OCI-LY7 (cell line): ENCODE measurements at regions not wholly inside any gene's neighbourhood (a gene's known extent, or its start where the extent isn't known, plus 50 kb on each side); places are given as distances from the start of the nearest gene placed in this dataset.

ENCODE experiments used
- BruUV-seq: library from RNA; stranded (reverse); fragments of 400-500 nt; replicated peaks from 2 replicates; lab custom pipeline; 2021; lab: Mats Ljungman, UMichigan
- CTCF ChIA-PET: fragments of 300-600 bp; sonication (Branson Sonifier 250); formaldehyde crosslinking; loops from one replicate; lab custom pipeline; 2022; ENCODE audit warnings: antibody characterized with exemption; ENCODE audit not compliant: unreplicated experiment; lab: Charles Lee
- POLR2A ChIA-PET: fragments of 300-600 bp; sonication (Branson Sonifier 250); formaldehyde crosslinking; loops from one replicate; lab custom pipeline; 2022; ENCODE audit warnings: antibody characterized with exemption; lab: Charles Lee
- DNase-seq: peaks from one replicate; pipeline ENCODE4 v3.0.0-alpha.2; 2015; ENCODE audit warnings: low spot score
- H2AFZ ChIP-seq: fragments of 200-600 bp; sonication (generic), shearing (Covaris generic); 2 replicates; pipeline ENCODE4 v1.6.1; 2014; ENCODE audit warnings: mild to moderate bottlenecking, antibody characterized with exemption, low read length, moderate library complexity
- H3K27ac ChIP-seq: fragments of 200-600 bp; sonication (generic); 2 replicates; pipeline ENCODE4 v1.5.1; 2014; ENCODE audit warnings: mixed run types, low read depth, mild to moderate bottlenecking, moderate library complexity, low read length, inconsistent platforms; ENCODE audit not compliant: poor library complexity, severe bottlenecking
- H3K36me3 ChIP-seq: fragments of 200-600 bp; sonication (generic); 2 replicates; pipeline ENCODE4 v1.6.1; 2014; ENCODE audit warnings: mild to moderate bottlenecking, antibody characterized with exemption, low read length, moderate library complexity, mixed read lengths; ENCODE audit not compliant: insufficient read depth
- H3K4me1 ChIP-seq: fragments of 200-600 bp; sonication (generic); 2 replicates; pipeline ENCODE4 v1.5.1; 2014; ENCODE audit warnings: mild to moderate bottlenecking, low read length; ENCODE audit not compliant: insufficient read depth, poor library complexity, severe bottlenecking
- H3K4me2 ChIP-seq: fragments of 200-600 bp; sonication (generic); 2 replicates; pipeline ENCODE4 v1.6.1; 2014; ENCODE audit warnings: mild to moderate bottlenecking, low read length
- H3K4me3 ChIP-seq: fragments of 200-600 bp; sonication (generic); 2 replicates; pipeline ENCODE4 v1.5.1; 2014; ENCODE audit warnings: mild to moderate bottlenecking, low read depth, low read length; ENCODE audit not compliant: poor library complexity, severe bottlenecking
- H3K79me2 ChIP-seq: fragments of 200-600 bp; sonication (generic); 2 replicates; pipeline ENCODE4 v1.6.1; 2016; ENCODE audit warnings: low read depth, mild to moderate bottlenecking, low read length, moderate library complexity, mixed read lengths; ENCODE audit not compliant: insufficient read depth
- H3K9me2 ChIP-seq: fragments of 200-600 bp; sonication (generic); 2 replicates; pipeline ENCODE4 v1.6.1; 2016; ENCODE audit warnings: mild to moderate bottlenecking, low read length, mixed read lengths; ENCODE audit not compliant: insufficient read depth
- H3K9me3 ChIP-seq: fragments of 200-600 bp; sonication (generic); 2 replicates; pipeline ENCODE4 v1.6.1; 2014; ENCODE audit warnings: mild to moderate bottlenecking, mixed run types, low read length, mixed read lengths
- H4K20me1 ChIP-seq: fragments of 200-600 bp; sonication (generic); 2 replicates; pipeline ENCODE4 v1.6.1; 2014; ENCODE audit warnings: mild to moderate bottlenecking, antibody characterized with exemption, low read length, moderate library complexity, mixed read lengths; ENCODE audit not compliant: insufficient read depth
- EZH2phosphoT487 ChIP-seq: fragments of 200-600 bp; sonication (generic); IDR thresholded peaks from 2 replicates; pipeline ENCODE4 v1.6.1; 2018; ENCODE audit warnings: low read depth, borderline replicate concordance, mild to moderate bottlenecking, mixed run types, antibody characterized with exemption, low read length, moderate library complexity, mixed read lengths
- intact Hi-C: fragments of 100-400 bp; cut with micrococcal nuclease; formaldehyde crosslinking; loops from one replicate; pipeline ENCODE4 v1.10.0; 2022; ENCODE audit not compliant: unreplicated experiment
- TF ChIP-seq, protein P1 (sequence below): fragments of 200-600 bp; sonication (generic); conservative IDR thresholded peaks from 2 replicates; pipeline ENCODE4 v1.5.1; 2014; ENCODE audit warnings: mild to moderate bottlenecking, antibody characterized with exemption, low read length, moderate library complexity, mixed read lengths

GRCh38 chr11:71119656-71120269 is 132.6 kb downstream of the SHANK2 start:
- Histone ChIP-seq H3K4me3 (no peak overlapping the region), H4K20me1 (no peaks in the 10 kb centered on the region), H3K9me3 (no peaks in the 10 kb centered on the region), H2AFZ (no peak overlapping the region), H3K27ac (no peak overlapping the region), H3K4me2 (no peak overlapping the region), H3K9me2 (no peaks in the 10 kb centered on the region), H3K79me2 (no peaks in the 10 kb centered on the region), H3K36me3 (no peaks in the 10 kb centered on the region), H3K4me1 (no peaks in the 10 kb centered on the region)
- no TSS peak for BruUV-seq
- ChIA-PET CTCF (no interaction called here), POLR2A (no interaction called here)
- no peak for DNase-seq
- TF ChIP-seq EZH2phosphoT487: no peak
- TF ChIP-seq, protein P1, sequence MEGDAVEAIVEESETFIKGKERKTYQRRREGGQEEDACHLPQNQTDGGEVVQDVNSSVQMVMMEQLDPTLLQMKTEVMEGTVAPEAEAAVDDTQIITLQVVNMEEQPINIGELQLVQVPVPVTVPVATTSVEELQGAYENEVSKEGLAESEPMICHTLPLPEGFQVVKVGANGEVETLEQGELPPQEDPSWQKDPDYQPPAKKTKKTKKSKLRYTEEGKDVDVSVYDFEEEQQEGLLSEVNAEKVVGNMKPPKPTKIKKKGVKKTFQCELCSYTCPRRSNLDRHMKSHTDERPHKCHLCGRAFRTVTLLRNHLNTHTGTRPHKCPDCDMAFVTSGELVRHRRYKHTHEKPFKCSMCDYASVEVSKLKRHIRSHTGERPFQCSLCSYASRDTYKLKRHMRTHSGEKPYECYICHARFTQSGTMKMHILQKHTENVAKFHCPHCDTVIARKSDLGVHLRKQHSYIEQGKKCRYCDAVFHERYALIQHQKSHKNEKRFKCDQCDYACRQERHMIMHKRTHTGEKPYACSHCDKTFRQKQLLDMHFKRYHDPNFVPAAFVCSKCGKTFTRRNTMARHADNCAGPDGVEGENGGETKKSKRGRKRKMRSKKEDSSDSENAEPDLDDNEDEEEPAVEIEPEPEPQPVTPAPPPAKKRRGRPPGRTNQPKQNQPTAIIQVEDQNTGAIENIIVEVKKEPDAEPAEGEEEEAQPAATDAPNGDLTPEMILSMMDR: no peak
- intact Hi-C loops: loop anchor here (1.0 to 10.0 kb wide), 3 partner anchors 225 to 301 kb away; no protein-coding TSS in a partner anchor

DNA sequence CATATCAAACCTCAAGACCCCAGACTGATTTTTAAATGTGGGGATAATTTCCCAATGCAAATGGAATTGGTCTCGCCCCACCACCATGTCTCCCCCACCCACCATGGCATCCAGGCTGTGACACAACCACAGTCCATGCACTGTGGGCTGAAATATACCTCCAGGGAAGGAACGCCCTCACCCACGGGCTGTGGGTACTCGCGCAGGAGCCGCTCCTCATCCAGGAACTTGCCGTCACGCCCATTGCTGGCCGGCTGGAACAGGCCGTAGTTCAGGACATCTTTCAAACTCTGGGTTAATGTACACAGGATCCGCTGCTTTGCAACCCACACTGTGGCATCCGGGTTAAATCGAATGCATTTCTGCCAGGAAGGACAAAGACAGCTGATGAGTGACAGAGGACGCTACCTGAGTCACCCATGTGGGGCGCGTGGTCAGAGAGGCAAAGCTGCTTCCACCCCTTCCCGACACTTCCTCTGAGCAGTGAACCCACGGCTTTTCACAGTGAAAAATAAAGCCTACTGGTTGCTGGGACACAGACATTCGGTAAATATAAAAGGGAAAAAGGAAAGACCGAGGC is 133.6 kb downstream of the SHANK2 start:
- H3K27ac ChIP-seq: no peak overlapping the region
- H3K4me3 ChIP-seq: no peak overlapping the region
- no peaks in the 10 kb centered on the region for H3K9me3 ChIP-seq
- H3K36me3 ChIP-seq: no peaks in the 10 kb centered on the region
- no peak for DNase-seq
- TF ChIP-seq, protein P1: no peak
- no peak for TF ChIP-seq EZH2phosphoT487
- ChIA-PET CTCF (no interaction called here), POLR2A (no interaction called here)
- no peak overlapping the region for H2AFZ ChIP-seq
- H3K4me2 ChIP-seq: no peak overlapping the region
- no TSS peak for BruUV-seq
- H3K9me2 ChIP-seq: no peaks in the 10 kb centered on the region
- intact Hi-C loops: no loop called here
- no peaks in the 10 kb centered on the region for H3K4me1 ChIP-seq
- no peaks in the 10 kb centered on the region for H3K79me2 ChIP-seq
- H4K20me1 ChIP-seq: no peaks in the 10 kb centered on the region

DNA sequence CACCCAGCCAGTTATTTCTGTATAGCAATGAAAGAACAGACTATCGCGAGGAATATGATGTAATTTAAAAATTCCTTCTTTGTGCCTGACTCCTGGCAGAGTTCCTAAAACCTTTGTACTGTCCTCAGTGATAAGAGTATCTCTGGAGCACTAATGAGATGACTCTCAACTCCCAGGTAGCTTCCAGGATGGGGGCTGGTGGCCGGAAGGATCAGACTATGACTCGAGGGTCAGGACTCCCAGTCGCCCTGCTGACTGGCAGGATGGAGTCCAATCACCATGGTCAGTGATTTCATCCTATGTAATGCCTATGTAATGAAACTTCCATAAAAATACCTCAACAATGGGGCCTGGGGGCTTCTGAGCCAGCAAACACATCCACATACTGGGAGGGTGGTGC is 135.1 kb downstream of the SHANK2 start:
- intact Hi-C loops: no loop called here
- BruUV-seq: no TSS peak
- ChIA-PET POLR2A (no interaction called here), CTCF (no interaction called here)
- Histone ChIP-seq H3K4me2 (no peak overlapping the region), H3K4me1 (no peaks in the 10 kb centered on the region), H4K20me1 (no peaks in the 10 kb centered on the region), H3K79me2 (no peaks in the 10 kb centered on the region), H2AFZ (no peak overlapping the region), H3K36me3 (no peaks in the 10 kb centered on the region), H3K9me3 (no peaks in the 10 kb centered on the region), H3K27ac (no peak overlapping the region), H3K9me2 (no peaks in the 10 kb centered on the region), H3K4me3 (no peak overlapping the region)
- TF ChIP-seq, protein P1: no peak
- no peak for TF ChIP-seq EZH2phosphoT487
- DNase-seq: no peak
